Fibroblast of lung (primary cell): ENCODE measurements at regions not wholly inside any gene's neighbourhood (a gene's known extent, or its start where the extent isn't known, plus 50 kb on each side); places are given as distances from the start of the nearest gene placed in this dataset.

Experiments used
- DNase-seq, 2 donors: peaks; one replicate each; pipeline versions ENCODE4 v3.0.0 to v3.0.0-alpha.2; 2010; ENCODE audit warnings: low read depth in 2 of 2
- H2AFZ ChIP-seq: 2 replicates; pipeline ENCODE4 v1.5.1; 2012; ENCODE audit warnings: low read length, control low read depth, inconsistent platforms
- H3K27ac ChIP-seq: 2 replicates; pipeline ENCODE4 v1.5.1; 2011; ENCODE audit warnings: low read length, control low read depth; ENCODE audit not compliant: insufficient read depth
- H3K27me3 ChIP-seq: 2 replicates; pipeline ENCODE4 v1.5.1; 2011; ENCODE audit warnings: mild to moderate bottlenecking, low read length; ENCODE audit not compliant: control insufficient read depth, insufficient read depth
- H3K36me3 ChIP-seq: 2 replicates; pipeline ENCODE4 v1.5.1; 2011; ENCODE audit warnings: low read length; ENCODE audit not compliant: control insufficient read depth, insufficient read depth
- H3K4me1 ChIP-seq: 2 replicates; pipeline ENCODE4 v1.5.1; 2011; ENCODE audit warnings: low read length; ENCODE audit not compliant: control insufficient read depth, insufficient read depth; ENCODE audit errors: extremely low read depth
- H3K4me2 ChIP-seq: 2 replicates; pipeline ENCODE4 v1.5.1; 2011; ENCODE audit warnings: low read length, control low read depth; ENCODE audit not compliant: insufficient read depth; ENCODE audit errors: extremely low read depth
- H3K4me3 ChIP-seq, 4 experiments: fragments of 200-600 bp in 1 of 4; sonication (generic) in 1 of 4; replicated peaks in 1 of 4; 2 replicates each; pipeline ENCODE4 v1.5.1; 2011 to 2016; ENCODE audit warnings: low read length in 4 of 4, low read depth in 3 of 4, mild to moderate bottlenecking in 3 of 4, control low read depth in 2 of 4, inconsistent platforms in 1 of 4, mixed read lengths in 1 of 4; ENCODE audit not compliant: insufficient read depth in 1 of 4; ENCODE audit errors: control extremely low read depth in 1 of 4
- H3K79me2 ChIP-seq: 2 replicates; pipeline ENCODE4 v1.5.1; 2012; ENCODE audit warnings: mild to moderate bottlenecking, low read length, inconsistent platforms; ENCODE audit not compliant: control insufficient read depth, insufficient read depth
- H3K9ac ChIP-seq: 2 replicates; pipeline ENCODE4 v1.5.1; 2011; ENCODE audit warnings: mild to moderate bottlenecking, low read length, control low read depth; ENCODE audit not compliant: insufficient read depth
- H3K9me3 ChIP-seq: 2 replicates; pipeline ENCODE4 v1.5.1; 2012; ENCODE audit warnings: low read depth, low read length; ENCODE audit not compliant: control insufficient read depth, insufficient read depth
- H4K20me1 ChIP-seq: 2 replicates; pipeline ENCODE4 v1.5.1; 2011; ENCODE audit warnings: low read length; ENCODE audit not compliant: control insufficient read depth, insufficient read depth; ENCODE audit errors: extremely low read depth
- EZH2 ChIP-seq: IDR thresholded peaks from 2 replicates; pipeline ENCODE4 v1.5.1; 2012; ENCODE audit warnings: low read length, control low read depth, mild to moderate bottlenecking; ENCODE audit errors: missing control alignments
- TF ChIP-seq, protein P1 (sequence below), 2 donors: IDR thresholded peaks in 1 of 2; conservative IDR thresholded peaks in 1 of 2; 1 replicate in 1 of 2; 2 replicates in 1 of 2; pipeline ENCODE4 v1.5.1; 2011 to 2012; ENCODE audit warnings: low read length in 2 of 2, control low read depth in 1 of 2, inconsistent platforms in 1 of 2, low read depth in 1 of 2, mild to moderate bottlenecking in 1 of 2

GRCh38 chr6:103729658-103730057 lies 1130.1 kb downstream of the HACE1 start:
- Histone ChIP-seq H3K36me3 (no peaks in the 10 kb centered on the region), H3K27me3 (no peaks in the 10 kb centered on the region), H3K4me1 (no peaks in the 10 kb centered on the region), H3K9ac (no peak overlapping the region), H3K9me3 (no peaks in the 10 kb centered on the region), H3K79me2 (no peaks in the 10 kb centered on the region), H3K4me3 (no peak overlapping the region), H3K27ac (no peak overlapping the region), H2AFZ (no peak overlapping the region), H4K20me1 (no peaks in the 10 kb centered on the region), H3K4me2 (no peak overlapping the region)
- DNase-seq: no peak
- no peak for TF ChIP-seq EZH2
- TF ChIP-seq, protein P1, sequence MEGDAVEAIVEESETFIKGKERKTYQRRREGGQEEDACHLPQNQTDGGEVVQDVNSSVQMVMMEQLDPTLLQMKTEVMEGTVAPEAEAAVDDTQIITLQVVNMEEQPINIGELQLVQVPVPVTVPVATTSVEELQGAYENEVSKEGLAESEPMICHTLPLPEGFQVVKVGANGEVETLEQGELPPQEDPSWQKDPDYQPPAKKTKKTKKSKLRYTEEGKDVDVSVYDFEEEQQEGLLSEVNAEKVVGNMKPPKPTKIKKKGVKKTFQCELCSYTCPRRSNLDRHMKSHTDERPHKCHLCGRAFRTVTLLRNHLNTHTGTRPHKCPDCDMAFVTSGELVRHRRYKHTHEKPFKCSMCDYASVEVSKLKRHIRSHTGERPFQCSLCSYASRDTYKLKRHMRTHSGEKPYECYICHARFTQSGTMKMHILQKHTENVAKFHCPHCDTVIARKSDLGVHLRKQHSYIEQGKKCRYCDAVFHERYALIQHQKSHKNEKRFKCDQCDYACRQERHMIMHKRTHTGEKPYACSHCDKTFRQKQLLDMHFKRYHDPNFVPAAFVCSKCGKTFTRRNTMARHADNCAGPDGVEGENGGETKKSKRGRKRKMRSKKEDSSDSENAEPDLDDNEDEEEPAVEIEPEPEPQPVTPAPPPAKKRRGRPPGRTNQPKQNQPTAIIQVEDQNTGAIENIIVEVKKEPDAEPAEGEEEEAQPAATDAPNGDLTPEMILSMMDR (conservative IDR thresholded peaks at IDR 0.05 in 1 of 2, IDR thresholded peaks at IDR 0.05 in 1 of 2; ENCODE audit: low read depth in 1 of 2, low read length in 2 of 2): no peak

DNA sequence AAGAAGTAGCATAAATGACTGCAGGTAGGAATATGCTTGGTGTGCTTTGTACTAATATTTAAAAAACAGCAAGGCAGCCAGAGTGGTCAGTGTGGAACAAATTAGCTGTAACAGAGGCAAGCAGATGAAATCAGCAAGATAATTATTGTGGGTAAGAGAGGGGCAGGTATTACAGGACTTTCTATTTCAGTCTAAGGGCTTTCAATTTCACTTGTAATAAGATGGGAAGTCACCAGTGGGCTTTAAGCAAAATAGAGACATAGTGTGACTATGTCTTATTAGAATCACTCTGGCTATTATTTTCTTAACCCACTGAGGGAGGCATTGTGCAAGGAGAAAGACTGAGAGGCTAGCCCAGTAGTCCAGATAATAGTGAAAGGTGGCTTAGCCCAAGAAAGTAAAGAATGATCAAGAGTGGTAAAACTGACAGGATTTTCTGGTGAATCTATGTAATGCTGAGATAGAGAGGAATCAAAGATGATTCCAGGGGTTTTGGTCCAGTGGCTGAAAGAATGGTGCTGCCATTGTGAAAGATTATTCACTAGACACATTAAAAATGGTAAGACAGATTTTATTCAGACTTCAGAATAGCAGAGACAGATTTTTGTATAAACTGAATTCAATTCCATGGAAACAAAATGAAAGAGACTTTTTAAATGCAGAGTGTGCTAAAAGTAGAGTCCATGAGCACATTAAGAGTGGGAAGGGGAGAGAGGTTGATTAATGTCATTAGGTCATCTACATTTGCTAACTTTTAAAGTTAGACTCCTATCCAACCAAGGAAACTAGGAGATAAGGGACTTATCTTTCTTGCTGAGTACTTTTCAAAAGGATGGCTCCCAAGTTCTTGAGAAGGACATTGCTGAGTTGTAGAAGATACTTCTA lies 1136.0 kb downstream of the HACE1 start:
- Histone ChIP-seq H2AFZ (no peak overlapping the region), H3K9ac (no peak overlapping the region), H3K4me2 (no peak overlapping the region), H4K20me1 (no peaks in the 10 kb centered on the region), H3K36me3 (no peaks in the 10 kb centered on the region), H3K4me1 (no peaks in the 10 kb centered on the region), H3K4me3 (no peak overlapping the region), H3K27ac (no peak overlapping the region), H3K79me2 (no peaks in the 10 kb centered on the region), H3K9me3 (no peaks in the 10 kb centered on the region), H3K27me3 (no peaks in the 10 kb centered on the region)
- DNase-seq: no peak
- TF ChIP-seq, protein P1 (conservative IDR thresholded peaks at IDR 0.05 in 1 of 2, IDR thresholded peaks at IDR 0.05 in 1 of 2; ENCODE audit: low read depth in 1 of 2, low read length in 2 of 2): no peak
- TF ChIP-seq EZH2: no peak

DNA sequence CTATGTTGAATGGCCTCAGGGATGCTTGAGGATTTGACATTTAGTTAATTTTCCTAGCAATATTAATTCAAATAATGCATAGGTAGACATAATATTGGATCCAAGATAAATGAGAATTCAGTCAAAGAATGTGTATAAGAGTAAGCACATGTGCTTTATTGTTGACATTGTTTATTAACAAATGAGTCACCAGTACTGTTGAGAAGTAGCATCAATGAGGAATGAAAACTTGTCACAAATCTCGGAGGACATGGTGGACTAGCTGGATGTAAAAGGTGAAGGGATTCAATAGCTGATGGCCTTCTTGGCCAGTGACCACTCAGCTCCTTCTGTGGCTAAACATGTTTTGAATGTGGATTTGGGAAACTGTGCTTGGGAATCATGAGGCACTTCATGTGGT lies 1137.0 kb downstream of the HACE1 start:
- TF ChIP-seq, protein P1 (conservative IDR thresholded peaks at IDR 0.05 in 1 of 2, IDR thresholded peaks at IDR 0.05 in 1 of 2; ENCODE audit: low read depth in 1 of 2, low read length in 2 of 2): no peak
- TF ChIP-seq EZH2: no peak
- Histone ChIP-seq H3K36me3 (no peaks in the 10 kb centered on the region), H3K4me3 (no peak overlapping the region), H3K27ac (no peak overlapping the region), H3K27me3 (no peaks in the 10 kb centered on the region), H3K79me2 (no peaks in the 10 kb centered on the region), H2AFZ (no peak overlapping the region), H3K4me1 (no peaks in the 10 kb centered on the region), H3K9me3 (no peaks in the 10 kb centered on the region), H3K4me2 (no peak overlapping the region), H4K20me1 (no peaks in the 10 kb centered on the region), H3K9ac (no peak overlapping the region)
- no peak for DNase-seq
